ENCODE measurements at regions not wholly inside any gene's neighbourhood (a gene's known extent, or its start where the extent isn't known, plus 50 kb on each side); places are given as distances from the start of the nearest gene placed in this dataset.

GRCh38 chr20:4095639-4096038 lies 53.0 kb upstream of the SMOX start:
- H3K27me3 Mint-ChIP-seq = peaks cover 40 to 52% of the 10 kb centered on the region in 2 donors
- H3K27ac Mint-ChIP-seq = no peak overlapping the region
- no peaks in the 10 kb centered on the region for H3K9me3 Mint-ChIP-seq
- no peak for ATAC-seq (replicated peaks)
- H3K36me3 Mint-ChIP-seq (ENCODE audit: insufficient read depth) = no peaks in the 10 kb centered on the region
- peaks cover 0 to 4% of the 10 kb centered on the region in 2 donors for H3K4me1 Mint-ChIP-seq (ENCODE audit: low read depth in 2 of 2)
- no peak for DNase-seq
- H3K4me3 Mint-ChIP-seq = no peak overlapping the region

- DNase-seq (peak in 2 of 3 experiments; percentile 18 to 22), ATAC-seq (replicated peaks) (no peak)
- H3K27ac Mint-ChIP-seq = no peak overlapping the region
- no peaks in the 10 kb centered on the region for H3K9me3 Mint-ChIP-seq
- H3K4me1 Mint-ChIP-seq (ENCODE audit: low read depth in 2 of 2) = peaks cover 0 to 4% of the 10 kb centered on the region in 2 donors
- no peaks in the 10 kb centered on the region for H3K36me3 Mint-ChIP-seq (ENCODE audit: insufficient read depth)
- H3K4me3 Mint-ChIP-seq = no peak overlapping the region
- H3K27me3 Mint-ChIP-seq = peaks cover 32 to 52% of the 10 kb centered on the region in 2 donors
Observed at GRCh38 chr20:4091490-4092479, 56.8 kb upstream of the SMOX start.

- H3K4me1 Mint-ChIP-seq (ENCODE audit: low read depth in 2 of 2) = peaks cover 1 to 7% of the 10 kb centered on the region in 2 donors
- peaks cover 32 to 51% of the 10 kb centered on the region in 2 donors for H3K27me3 Mint-ChIP-seq
- no peak overlapping the region for H3K27ac Mint-ChIP-seq
- ATAC-seq (replicated peaks) (no peak), DNase-seq (no peak)
- H3K4me3 Mint-ChIP-seq = no peak overlapping the region
- no peaks in the 10 kb centered on the region for H3K9me3 Mint-ChIP-seq
- no peaks in the 10 kb centered on the region for H3K36me3 Mint-ChIP-seq (ENCODE audit: insufficient read depth)
Observed at GRCh38 chr20:4090756-4091489, 57.7 kb upstream of the SMOX start.

GRCh38 chr20:4089756-4090487 lies 58.7 kb upstream of the SMOX start:
- Mint-ChIP-seq H3K9me3 (no peaks in the 10 kb centered on the region), H3K27ac (no peak overlapping the region), H3K36me3 (ENCODE audit: insufficient read depth) (no peaks in the 10 kb centered on the region), H3K27me3 (peaks cover 24 to 41% of the 10 kb centered on the region in 2 donors), H3K4me1 (ENCODE audit: low read depth in 2 of 2) (peaks cover 7 to 10% of the 10 kb centered on the region in 2 donors), H3K4me3 (no peak overlapping the region)
- DNase-seq = no peak
- ATAC-seq (replicated peaks) = no peak

GRCh38 chr20:4088766-4089165 lies 59.9 kb upstream of the SMOX start:
- Mint-ChIP-seq H3K4me3 (no peak overlapping the region), H3K9me3 (no peaks in the 10 kb centered on the region), H3K27me3 (peaks cover 12 to 30% of the 10 kb centered on the region in 2 donors), H3K4me1 (ENCODE audit: low read depth in 2 of 2) (peaks cover 13 to 19% of the 10 kb centered on the region in 2 donors), H3K27ac (no peak overlapping the region), H3K36me3 (ENCODE audit: insufficient read depth) (no peaks in the 10 kb centered on the region)
- DNase-seq = no peak
- no peak for ATAC-seq (replicated peaks)

- H3K27ac Mint-ChIP-seq = no peak overlapping the region
- H3K9me3 Mint-ChIP-seq = no peaks in the 10 kb centered on the region
- DNase-seq (no peak), ATAC-seq (replicated peaks) (no peak)
- peaks cover 4 to 21% of the 10 kb centered on the region in 2 donors for H3K27me3 Mint-ChIP-seq
- H3K36me3 Mint-ChIP-seq (ENCODE audit: insufficient read depth) = no peaks in the 10 kb centered on the region
- peaks cover 17 to 24% of the 10 kb centered on the region in 2 donors for H3K4me1 Mint-ChIP-seq (ENCODE audit: low read depth in 2 of 2)
- no peak overlapping the region for H3K4me3 Mint-ChIP-seq
Observed at GRCh38 chr20:4087923-4088322, 60.7 kb upstream of the SMOX start.

GRCh38 chr20:4086771-4087687 lies 61.6 kb upstream of the SMOX start:
- peaks cover 26 to 32% of the 10 kb centered on the region in 2 donors for H3K4me1 Mint-ChIP-seq (ENCODE audit: low read depth in 2 of 2)
- H3K27me3 Mint-ChIP-seq = peaks cover 0 to 12% of the 10 kb centered on the region in 2 donors
- no peak overlapping the region for H3K4me3 Mint-ChIP-seq
- H3K9me3 Mint-ChIP-seq = peaks cover 1 to 7% of the 10 kb centered on the region in 2 donors
- peaks cover 6% of the 10 kb centered on the region for H3K36me3 Mint-ChIP-seq (ENCODE audit: insufficient read depth)
- DNase-seq (no peak), ATAC-seq (replicated peaks) (no peak)
- no peak overlapping the region for H3K27ac Mint-ChIP-seq

GRCh38 chr20:4084721-4085120 lies 63.9 kb upstream of the SMOX start:
- H3K27me3 Mint-ChIP-seq = no peaks in the 10 kb centered on the region
- H3K36me3 Mint-ChIP-seq (ENCODE audit: insufficient read depth) = peaks cover 6% of the 10 kb centered on the region
- DNase-seq = no peak
- H3K27ac Mint-ChIP-seq = no peak overlapping the region
- no peak for ATAC-seq (replicated peaks)
- H3K9me3 Mint-ChIP-seq = peaks cover 1 to 13% of the 10 kb centered on the region in 2 donors
- peaks cover 26 to 34% of the 10 kb centered on the region in 2 donors for H3K4me1 Mint-ChIP-seq (ENCODE audit: low read depth in 2 of 2)
- no peak overlapping the region for H3K4me3 Mint-ChIP-seq

GRCh38 chr20:4084096-4084495 lies 64.5 kb upstream of the SMOX start:
- Mint-ChIP-seq H3K4me3 (peak overlapping the region; percentile 33 to 59), H3K4me1 (ENCODE audit: low read depth in 2 of 2) (peaks cover 26 to 34% of the 10 kb centered on the region in 2 donors), H3K27ac (peak overlapping the region in 1 of 2 donors; percentile 35), H3K27me3 (no peaks in the 10 kb centered on the region), H3K36me3 (ENCODE audit: insufficient read depth) (peaks cover 6% of the 10 kb centered on the region), H3K9me3 (peaks cover 1 to 13% of the 10 kb centered on the region in 2 donors)
- ATAC-seq (replicated peaks) (no peak), DNase-seq (no peak)

GRCh38 chr20:4083098-4083865 lies 65.3 kb upstream of the SMOX start:
- no peaks in the 10 kb centered on the region for H3K27me3 Mint-ChIP-seq
- peaks cover 26 to 34% of the 10 kb centered on the region in 2 donors for H3K4me1 Mint-ChIP-seq (ENCODE audit: low read depth in 2 of 2)
- DNase-seq (no peak), ATAC-seq (replicated peaks) (no peak)
- peaks cover 6% of the 10 kb centered on the region for H3K36me3 Mint-ChIP-seq (ENCODE audit: insufficient read depth)
- peak overlapping the region; percentile 59 to 74 for H3K4me3 Mint-ChIP-seq
- H3K9me3 Mint-ChIP-seq = peaks cover 1 to 13% of the 10 kb centered on the region in 2 donors
- H3K27ac Mint-ChIP-seq = peak overlapping the region; percentile 86 to 87

GRCh38 chr20:4082406-4083097 lies 66.1 kb upstream of the SMOX start:
- Mint-ChIP-seq H3K4me1 (ENCODE audit: low read depth in 2 of 2) (peaks cover 26 to 34% of the 10 kb centered on the region in 2 donors), H3K9me3 (peaks cover 1 to 13% of the 10 kb centered on the region in 2 donors)
- peak; percentile 76 for ATAC-seq (replicated peaks)

More at GRCh38 chr20:4082406-4083097, 66.1 kb upstream of the SMOX start:
- peak; percentile 17 to 31 (median 24) for DNase-seq
- Mint-ChIP-seq H3K36me3 (ENCODE audit: insufficient read depth) (peaks cover 6% of the 10 kb centered on the region), H3K4me3 (peak overlapping the region; percentile 51 to 74), H3K27me3 (no peaks in the 10 kb centered on the region), H3K27ac (peak overlapping the region; percentile 86 to 87)

All from effector memory CD8-positive, alpha-beta T cell (primary cell).